Limb (tissue), 2 donors: ENCODE measurements at regions not wholly inside any gene's neighbourhood (a gene's known extent, or its start where the extent isn't known, plus 50 kb on each side); places are given as distances from the start of the nearest gene placed in this dataset.
"Not testable (repeated sequence)": the region's sequence is repeated elsewhere in the genome, so short reads cannot be mapped to it uniquely, and the experiment has no call there.

Experiments used
- DNase-seq, 2 donors: peaks; one replicate each; pipeline ENCODE4 v3.0.0-alpha.2; 2016; ENCODE audit errors: extremely low spot score in 2 of 2

DNA sequence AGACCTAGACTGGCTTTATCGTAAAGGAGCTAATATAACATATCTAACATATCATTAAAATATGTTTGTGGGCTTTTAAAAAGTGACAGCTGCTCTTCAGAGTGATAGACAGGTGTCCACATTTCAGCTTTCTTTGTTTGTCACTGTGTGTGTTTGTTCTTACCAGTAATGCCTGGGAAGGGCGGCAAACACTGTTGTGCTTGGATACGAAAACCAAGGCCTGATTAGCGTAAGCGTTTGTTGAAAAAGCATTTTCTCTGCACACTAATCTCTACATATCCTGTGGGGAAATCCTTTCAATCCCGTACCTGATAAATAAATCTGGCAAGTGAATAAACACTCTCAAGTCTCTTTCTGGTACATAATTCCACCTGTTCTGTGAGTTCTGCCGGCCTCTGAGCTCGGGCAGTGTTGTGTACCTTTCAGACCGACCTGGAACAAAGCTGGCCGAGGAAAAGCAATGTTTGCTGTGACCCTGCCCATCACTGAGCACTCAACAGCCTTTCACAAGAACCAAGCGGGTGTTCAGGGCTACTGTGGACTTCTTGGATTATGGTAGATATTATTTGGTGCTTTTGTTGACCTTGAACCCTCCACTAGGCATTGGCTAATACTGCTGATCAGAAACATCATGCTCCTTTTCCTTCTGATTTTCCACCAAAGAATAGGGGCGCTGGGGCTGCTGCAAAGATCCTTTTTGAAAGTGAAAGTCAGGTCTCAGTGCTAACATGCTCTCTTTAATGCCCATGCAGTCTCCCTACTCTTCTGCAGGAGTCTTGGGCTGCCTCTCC lies 100.4 kb downstream of the CD83 start:
- no peak for DNase-seq

- DNase-seq: no peak
Measured at GRCh38 chr6:14218519-14218800, 100.9 kb downstream of the CD83 start.

GRCh38 chr6:14221564-14222279 lies 104.2 kb downstream of the CD83 start:
- no peak for DNase-seq

DNA sequence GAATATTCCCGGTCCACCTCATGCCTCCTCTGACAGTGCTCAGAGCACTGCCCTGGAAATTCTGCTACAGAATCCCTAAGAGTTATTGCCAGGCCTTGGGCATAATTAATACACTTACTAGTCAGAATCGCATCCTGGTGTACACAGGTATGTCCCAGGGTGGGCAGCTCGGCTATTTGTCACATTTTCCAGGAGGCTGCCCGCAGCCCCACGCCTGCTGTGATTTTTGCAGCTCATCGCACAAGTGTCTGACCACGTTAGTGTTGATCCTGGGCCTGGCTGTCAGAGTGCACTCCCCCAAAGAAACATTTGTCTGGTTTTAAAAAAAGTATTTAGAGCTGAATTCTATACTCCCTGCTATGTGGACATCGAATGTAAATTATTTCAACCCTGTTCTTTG lies 105.4 kb downstream of the CD83 start:
- DNase-seq: no peak

- DNase-seq: no peak
Measured at GRCh38 chr6:14224359-14225103, 107.0 kb downstream of the CD83 start.

DNA sequence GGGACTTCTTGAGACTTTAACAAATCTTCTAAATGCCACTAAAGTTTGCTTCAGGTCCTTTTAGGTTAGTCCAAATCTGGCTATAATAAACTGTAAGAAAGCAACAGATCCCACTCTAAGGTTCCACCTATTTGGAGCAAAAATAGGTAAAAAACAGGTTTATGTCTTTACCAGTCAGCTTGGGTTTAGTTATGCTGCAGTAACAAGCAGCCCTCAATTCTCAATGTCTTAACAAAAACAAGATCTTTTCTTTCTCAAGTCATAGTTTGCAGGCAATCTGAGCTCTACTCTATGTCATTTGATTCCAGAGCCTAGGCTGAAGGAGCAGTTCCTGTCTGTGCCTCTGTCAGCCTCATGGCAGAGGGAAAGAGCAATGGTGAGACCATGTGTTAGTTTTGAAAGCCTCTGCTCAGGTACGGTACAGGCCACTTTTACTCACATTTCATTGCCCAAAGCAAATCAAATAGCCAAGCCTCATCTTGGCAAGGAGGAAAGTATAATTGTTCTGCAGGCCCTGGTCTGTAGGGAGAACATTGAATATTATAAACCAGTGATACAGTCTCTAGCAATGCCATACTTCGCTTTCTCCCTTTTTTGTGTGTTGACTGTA lies 108.6 kb downstream of the CD83 start:
- no peak for DNase-seq

GRCh38 chr6:14228571-14228970 lies 111.0 kb downstream of the CD83 start:
- DNase-seq: peak; percentile 23 to 42

GRCh38 chr6:14231071-14231483 lies 113.5 kb downstream of the CD83 start:
- DNase-seq: no peak

DNA sequence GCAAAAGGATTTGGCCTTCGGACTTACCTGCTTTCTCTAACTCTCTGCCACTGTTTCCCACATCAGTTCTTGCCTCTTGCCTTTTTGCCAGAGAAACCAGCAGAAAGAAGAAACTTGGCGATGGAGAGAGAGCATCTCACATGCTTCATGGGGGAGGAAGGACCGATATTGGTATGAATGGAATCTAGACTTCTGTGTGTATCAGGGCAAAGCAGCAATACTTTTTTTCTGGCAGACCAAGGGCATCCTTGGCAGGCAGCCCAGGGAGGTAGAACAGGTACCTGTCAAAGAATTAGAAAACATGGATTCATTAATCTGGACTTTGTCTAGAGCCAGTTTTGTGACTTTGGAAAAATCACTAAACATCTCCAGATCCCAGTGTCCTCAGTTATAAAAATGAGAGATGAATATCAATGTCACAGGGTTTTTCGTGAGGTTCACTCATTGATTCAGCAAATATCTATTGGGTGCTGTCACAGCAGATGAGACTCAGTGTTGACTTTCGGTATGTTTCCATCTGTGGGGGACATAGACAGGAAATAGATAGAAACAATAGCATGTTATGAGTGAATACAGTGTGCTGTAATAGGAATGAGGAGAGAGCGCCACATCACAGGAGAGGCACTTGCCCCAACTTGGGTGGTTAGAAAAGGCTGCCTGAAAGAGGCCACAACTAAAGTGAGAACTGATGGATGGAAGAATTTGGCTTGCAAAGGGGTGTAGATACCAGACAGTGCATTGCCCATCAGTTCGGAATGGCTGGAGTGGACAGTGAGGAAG lies 114.1 kb downstream of the CD83 start:
- no peak for DNase-seq

DNA sequence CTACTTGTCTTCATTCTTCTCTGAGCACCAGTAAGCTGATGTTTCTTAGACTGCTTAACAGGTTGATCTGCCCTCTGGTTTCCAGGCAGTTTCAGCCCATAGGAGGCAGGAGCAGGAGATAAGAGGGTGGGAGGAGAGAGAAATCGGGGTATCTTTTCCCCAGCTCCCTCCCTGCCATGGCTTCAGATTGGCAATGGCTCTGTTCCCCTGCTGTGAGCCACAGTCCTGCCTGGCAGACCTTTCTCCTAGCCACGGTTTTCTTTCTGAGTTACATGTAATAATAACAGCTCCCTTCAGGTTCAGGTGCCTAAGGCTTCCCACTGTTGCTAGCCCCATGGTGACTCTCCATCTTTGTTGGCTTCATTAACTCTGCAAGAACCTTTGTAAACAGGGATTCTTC lies 115.3 kb downstream of the CD83 start:
- no peak for DNase-seq

- no peak for DNase-seq
Measured at GRCh38 chr6:14235653-14236356, 118.2 kb downstream of the CD83 start.

GRCh38 chr6:14239097-14239496 lies 121.5 kb downstream of the CD83 start:
- no peak for DNase-seq

GRCh38 chr6:14240411-14241166 lies 123.0 kb downstream of the CD83 start:
- no peak for DNase-seq

- DNase-seq: no peak
Measured at GRCh38 chr6:14241255-14242070, 123.9 kb downstream of the CD83 start.

GRCh38 chr6:14242912-14243311 lies 125.3 kb downstream of the CD83 start:
- not testable (repeated sequence) for DNase-seq

DNA sequence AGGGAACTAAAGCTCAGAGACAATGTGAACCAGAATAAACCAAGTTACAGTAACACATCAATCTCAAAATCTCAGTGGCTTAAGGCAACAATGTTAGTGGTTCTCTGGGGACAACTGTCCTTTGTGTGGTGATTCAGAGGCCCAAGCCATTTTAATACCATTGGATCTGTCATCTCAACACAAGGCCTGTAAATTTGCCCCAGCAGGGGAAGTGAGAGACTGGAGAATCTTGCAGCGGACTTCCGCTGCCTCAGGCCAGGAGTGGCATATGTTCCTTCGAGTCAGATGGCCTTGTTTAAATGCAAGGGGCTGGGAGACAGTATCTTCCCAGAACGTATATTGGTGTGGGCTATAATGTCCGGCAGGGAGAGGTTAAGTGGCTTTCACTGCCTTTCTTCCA lies 126.0 kb downstream of the CD83 start:
- DNase-seq: no peak

GRCh38 chr6:14246876-14247275 lies 129.3 kb downstream of the CD83 start:
- DNase-seq: no peak

DNA sequence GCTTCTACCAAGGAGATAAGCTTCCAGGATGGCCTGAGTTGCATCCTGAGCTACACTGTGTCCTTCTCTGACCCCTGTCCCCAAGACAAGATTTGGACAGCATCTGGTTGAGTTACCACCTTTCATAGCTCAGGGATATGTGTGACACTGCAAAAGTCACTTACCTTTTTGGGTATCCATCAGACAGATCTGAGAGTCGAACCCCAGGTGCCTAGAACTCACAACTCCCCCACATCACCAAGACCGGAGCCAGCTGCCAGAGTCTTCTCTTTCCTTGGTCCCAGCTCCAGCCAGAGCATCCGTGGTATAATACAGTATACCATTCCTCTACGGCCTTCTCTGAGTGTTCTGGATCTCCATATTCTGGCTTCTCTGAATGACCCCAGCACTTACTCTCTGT lies 133.0 kb downstream of the CD83 start:
- DNase-seq: no peak

DNA sequence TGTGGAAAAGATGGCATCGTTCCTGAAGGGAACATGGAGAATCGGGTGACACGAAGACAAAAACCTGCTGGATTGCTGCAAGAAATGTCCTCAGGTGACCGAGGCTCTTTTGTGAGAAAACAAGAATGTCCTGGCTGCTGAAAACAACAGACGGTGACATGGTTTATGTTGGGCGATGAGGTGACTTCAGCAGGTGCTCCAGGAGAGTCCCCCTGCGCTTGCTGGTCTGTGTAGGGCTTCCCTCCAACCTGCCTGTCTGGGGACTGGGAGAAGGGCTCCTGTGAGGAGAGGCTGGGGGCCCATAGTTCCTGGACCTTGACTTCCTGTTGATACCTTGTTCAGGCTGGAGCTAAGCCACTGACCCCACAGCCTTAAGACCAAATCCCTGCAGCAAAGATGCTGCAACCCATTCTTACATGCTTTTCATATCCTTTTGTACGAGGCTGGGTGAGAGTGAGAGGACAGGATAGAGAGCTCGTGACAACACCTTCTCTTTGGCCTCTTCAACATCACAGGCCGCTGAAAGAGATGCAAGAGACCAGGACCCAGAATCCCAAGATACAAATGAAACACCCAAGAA lies 134.8 kb downstream of the CD83 start:
- no peak for DNase-seq
